Mucosa of gallbladder (tissue), 1 donor: ENCODE measurements at regions not wholly inside any gene's neighbourhood (a gene's known extent, or its start where the extent isn't known, plus 50 kb on each side); places are given as distances from the start of the nearest gene placed in this dataset.

Experiments
- DNase-seq: peaks from one replicate; pipeline ENCODE4 v3.0.0-alpha.2; 2020; ENCODE audit warnings: low spot score
- donor health status: DM: no; HTN: no; CAD: no.

GRCh38 chr4:164700471-164700870, 53.5 kb upstream of the SMIM31 start:
- no peak for DNase-seq

- DNase-seq = no peak
These were observed 52.3 kb upstream of the SMIM31 start for GRCh38 chr4:164701665-164702064.
